DMS 273 (cell line): ENCODE measurements at regions not wholly inside any gene's neighbourhood (a gene's known extent, or its start where the extent isn't known, plus 50 kb on each side); places are given as distances from the start of the nearest gene placed in this dataset.
"Not testable (repeated sequence)": the region's sequence is repeated elsewhere in the genome, so short reads cannot be mapped to it uniquely, and the experiment has no call there.

Experiments used
- DNase-seq: peaks from one replicate; lab custom pipeline; 2025; ENCODE audit not compliant: unreplicated experiment; lab: John Stamatoyannopoulos, UW

DNA sequence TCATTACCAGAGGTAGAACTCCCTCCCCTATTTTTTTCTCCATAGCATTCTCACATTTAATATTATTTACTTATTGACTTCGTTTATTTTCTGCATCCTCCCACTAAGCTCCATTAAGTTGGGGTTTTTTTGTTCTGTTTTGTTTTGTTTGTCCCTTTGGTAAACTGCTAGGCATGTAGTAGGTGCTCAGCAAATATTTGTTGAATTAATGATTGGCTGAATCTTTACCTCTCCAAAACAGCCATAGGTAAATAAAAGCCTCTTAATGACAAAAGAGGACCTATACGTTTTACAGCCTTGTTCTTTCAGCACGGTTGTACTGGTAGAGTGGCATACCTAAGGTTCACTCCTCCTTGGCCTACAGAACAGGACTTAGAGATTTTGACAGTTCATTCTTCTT lies 52.0 kb downstream of the PRORP start:
- no peak for DNase-seq

DNA sequence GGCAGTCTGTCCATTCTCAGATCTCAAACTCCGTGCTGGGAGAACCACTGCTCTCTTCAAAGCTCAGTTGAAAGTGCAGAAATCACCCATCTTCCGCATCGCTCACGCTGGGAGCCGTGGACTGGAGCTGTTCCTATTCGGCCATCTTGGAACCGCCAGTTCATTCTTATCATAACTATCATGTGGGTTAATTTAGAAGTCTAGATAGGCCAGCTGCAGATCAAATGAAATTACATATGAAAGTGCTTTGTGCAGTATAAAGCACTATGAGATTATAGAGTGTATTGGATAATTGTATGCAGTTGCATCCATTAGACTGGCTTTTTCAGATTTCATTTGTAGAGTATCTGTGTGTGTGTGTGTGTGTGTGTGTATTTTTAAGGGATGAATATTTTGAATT lies 57.8 kb downstream of the PRORP start:
- DNase-seq: no peak

- not testable (repeated sequence) for DNase-seq
Measured at GRCh38 chr14:35184891-35185290, 62.5 kb downstream of the PRORP start.

DNA sequence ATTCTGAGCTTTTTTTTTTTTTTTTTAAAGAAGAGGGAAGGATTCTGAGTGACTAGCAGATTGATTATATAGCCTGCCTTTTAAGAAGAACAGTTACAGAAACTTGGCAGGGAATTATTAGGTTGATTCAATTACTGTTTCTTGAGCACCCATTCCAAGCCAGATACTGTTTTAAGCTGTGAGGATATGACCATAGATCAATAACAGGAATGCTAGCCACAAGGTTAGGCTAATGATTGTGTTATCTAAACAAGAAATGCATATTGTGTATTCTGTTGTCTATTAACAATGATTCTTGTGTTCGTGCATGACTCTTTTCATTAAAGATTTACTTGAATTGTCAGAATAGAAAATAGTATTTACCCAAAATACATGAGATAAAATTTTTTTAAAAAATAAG lies 67.1 kb downstream of the PRORP start:
- DNase-seq: no peak

- no peak for DNase-seq
Measured at GRCh38 chr14:35193161-35193560, 70.8 kb downstream of the PRORP start.

- DNase-seq: not testable (repeated sequence)
Measured at GRCh38 chr14:35194183-35194582, 71.8 kb downstream of the PRORP start.

GRCh38 chr14:35196571-35196970 lies 74.2 kb downstream of the PRORP start:
- no peak for DNase-seq

- DNase-seq: no peak
Measured at GRCh38 chr14:35197015-35197414, 74.7 kb downstream of the PRORP start.

- DNase-seq: no peak
Measured at GRCh38 chr14:35201066-35201465, 78.7 kb downstream of the PRORP start.

DNA sequence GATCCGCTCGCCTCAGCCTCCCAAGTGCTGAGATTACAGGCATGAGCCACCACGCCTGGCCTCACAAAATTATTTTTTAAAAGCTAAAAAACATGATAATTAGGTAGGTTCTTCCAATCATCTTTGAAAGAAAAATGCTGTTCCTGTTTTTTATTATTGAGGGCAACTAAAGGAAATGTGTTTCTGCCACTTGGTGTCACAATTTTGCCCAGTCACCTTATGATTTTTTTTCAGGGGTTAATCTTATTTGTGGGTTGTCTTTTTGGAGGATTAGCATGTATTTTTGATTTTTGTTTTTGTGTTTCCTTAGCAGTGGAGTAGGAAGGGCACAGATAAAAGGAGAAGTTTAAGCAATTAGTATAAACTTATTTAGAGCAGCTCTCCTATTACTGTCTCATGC lies 79.8 kb downstream of the PRORP start:
- no peak for DNase-seq

GRCh38 chr14:35205737-35206136 lies 83.4 kb downstream of the PRORP start:
- no peak for DNase-seq

DNA sequence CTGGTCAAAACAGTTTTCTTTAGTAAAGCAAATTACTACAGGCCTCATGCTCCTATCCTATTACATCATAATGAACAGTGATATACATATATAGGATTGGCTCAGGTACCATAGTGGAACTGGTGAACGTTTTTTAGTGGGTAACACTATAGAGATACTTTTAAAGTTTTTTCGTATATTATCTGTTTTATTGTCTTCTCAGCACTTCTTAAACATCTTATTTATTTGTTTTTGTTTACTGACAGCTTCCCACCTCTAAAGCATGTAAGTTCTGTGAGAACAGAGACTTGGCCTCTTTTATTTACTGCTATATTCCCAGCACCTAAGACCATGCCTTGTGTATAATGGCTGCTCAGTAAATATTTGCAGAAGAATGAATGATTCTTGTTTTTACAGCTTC lies 81.1 kb upstream of the PSMA6 start:
- DNase-seq: no peak

- no peak for DNase-seq
Measured at GRCh38 chr14:35212471-35213142, 79.6 kb upstream of the PSMA6 start.

- no peak for DNase-seq
Measured at GRCh38 chr14:35213143-35213788, 78.9 kb upstream of the PSMA6 start.

DNA sequence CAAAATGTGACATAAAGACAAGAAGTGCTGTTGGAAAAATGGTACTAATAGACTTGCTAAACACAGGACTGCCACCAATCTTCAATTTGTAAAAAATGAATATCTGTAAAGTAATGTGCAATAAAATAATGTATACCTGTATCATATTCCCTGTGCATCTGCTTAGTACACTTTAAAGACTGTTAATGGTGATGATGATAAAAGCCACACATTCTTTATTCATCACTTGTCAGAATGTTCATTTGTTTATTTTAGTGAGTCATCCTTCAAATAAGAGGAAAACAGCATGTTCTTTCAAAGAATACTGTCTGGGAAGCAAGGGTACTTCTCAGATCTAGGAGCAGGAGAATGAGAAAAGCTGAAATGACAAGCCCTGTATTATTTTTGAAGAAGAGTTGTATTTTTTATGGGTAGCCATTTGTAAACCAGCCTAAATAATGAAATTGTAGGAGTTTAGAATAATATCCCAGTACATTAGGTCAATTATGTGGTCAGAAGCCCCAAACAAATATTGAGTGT lies 78.3 kb upstream of the PSMA6 start:
- DNase-seq: no peak

GRCh38 chr14:35214402-35214801 lies 77.8 kb upstream of the PSMA6 start:
- not testable (repeated sequence) for DNase-seq

- peak; percentile 33 for DNase-seq
Measured at GRCh38 chr14:35215110-35215813, 76.9 kb upstream of the PSMA6 start.

- not testable (repeated sequence) for DNase-seq
Measured at GRCh38 chr14:35218176-35218575, 74.0 kb upstream of the PSMA6 start.

- no peak for DNase-seq
Measured at GRCh38 chr14:35218963-35219362, 73.2 kb upstream of the PSMA6 start.

DNA sequence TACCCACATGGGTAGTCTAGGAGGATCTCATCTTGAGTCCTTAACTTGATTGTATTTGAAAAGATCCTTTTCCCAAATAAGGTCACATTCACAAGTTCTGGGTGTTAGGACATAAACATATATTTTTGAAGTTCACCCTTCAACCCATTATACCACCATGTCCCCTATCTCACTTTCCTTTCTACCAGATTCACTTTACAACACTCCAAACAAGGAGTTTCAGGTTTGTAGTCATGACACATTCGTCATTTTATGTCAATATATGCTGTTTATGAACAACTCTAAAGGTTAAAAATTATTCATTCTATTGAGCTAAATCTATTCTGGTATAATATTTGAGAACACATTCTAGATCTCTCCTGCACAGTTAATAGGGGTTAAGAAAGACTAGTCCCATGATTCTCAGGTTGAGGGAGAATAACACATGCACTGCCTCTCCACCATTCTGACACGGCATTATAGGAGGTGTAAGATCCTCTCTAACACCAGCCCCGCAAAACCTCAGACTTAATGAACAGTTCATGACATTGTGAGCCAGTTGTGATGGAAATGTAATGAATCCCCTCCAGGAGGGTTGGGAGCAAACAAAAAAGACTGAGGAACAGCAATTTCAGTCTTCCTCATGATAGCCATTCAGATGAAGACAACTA lies 72.0 kb upstream of the PSMA6 start:
- no peak for DNase-seq

GRCh38 chr14:35220920-35221319 lies 71.3 kb upstream of the PSMA6 start:
- no peak for DNase-seq

- DNase-seq: no peak
Measured at GRCh38 chr14:35221462-35221861, 70.7 kb upstream of the PSMA6 start.
